ENCODE measurements at regions not wholly inside any gene's neighbourhood (a gene's known extent, or its start where the extent isn't known, plus 50 kb on each side); places are given as distances from the start of the nearest gene placed in this dataset.

DNA sequence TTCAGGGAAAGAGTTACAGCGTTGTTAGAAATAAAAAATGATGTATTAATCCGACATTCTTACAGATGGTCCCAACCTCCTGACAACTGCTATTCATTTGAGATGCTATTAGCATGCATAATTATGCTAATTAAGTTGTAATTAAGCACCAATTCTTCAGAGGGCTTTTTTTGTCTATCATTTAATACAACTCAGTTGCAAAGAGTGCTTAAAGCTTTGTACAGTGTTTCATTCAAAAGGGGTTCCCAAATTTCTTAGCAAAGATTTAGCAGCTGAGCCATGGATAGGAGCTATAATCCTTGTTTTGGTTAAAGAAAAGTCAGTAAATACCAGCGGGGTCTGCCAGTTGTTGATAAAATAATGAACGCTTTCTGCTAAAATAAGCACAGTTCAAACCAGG, 150.7 kb upstream of the DYNLRB2 start:
- TF ChIP-seq, protein P1, sequence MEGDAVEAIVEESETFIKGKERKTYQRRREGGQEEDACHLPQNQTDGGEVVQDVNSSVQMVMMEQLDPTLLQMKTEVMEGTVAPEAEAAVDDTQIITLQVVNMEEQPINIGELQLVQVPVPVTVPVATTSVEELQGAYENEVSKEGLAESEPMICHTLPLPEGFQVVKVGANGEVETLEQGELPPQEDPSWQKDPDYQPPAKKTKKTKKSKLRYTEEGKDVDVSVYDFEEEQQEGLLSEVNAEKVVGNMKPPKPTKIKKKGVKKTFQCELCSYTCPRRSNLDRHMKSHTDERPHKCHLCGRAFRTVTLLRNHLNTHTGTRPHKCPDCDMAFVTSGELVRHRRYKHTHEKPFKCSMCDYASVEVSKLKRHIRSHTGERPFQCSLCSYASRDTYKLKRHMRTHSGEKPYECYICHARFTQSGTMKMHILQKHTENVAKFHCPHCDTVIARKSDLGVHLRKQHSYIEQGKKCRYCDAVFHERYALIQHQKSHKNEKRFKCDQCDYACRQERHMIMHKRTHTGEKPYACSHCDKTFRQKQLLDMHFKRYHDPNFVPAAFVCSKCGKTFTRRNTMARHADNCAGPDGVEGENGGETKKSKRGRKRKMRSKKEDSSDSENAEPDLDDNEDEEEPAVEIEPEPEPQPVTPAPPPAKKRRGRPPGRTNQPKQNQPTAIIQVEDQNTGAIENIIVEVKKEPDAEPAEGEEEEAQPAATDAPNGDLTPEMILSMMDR (IDR thresholded peaks at IDR 0.05; ENCODE audit: extremely low read depth in 1 of 2, insufficient read depth in 1 of 2, low read depth in 1 of 2, low read length in 2 of 2): no peak
- TF ChIP-seq POLR2A (IDR thresholded peaks at IDR 0.05; ENCODE audit: low read depth, low read length): no peak
- TF ChIP-seq POLR2AphosphoS5 (IDR thresholded peaks at IDR 0.05; ENCODE audit: insufficient read depth, low read depth, low read length): no peak
- TF ChIP-seq, protein P2, sequence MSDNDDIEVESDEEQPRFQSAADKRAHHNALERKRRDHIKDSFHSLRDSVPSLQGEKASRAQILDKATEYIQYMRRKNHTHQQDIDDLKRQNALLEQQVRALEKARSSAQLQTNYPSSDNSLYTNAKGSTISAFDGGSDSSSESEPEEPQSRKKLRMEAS (IDR thresholded peaks at IDR 0.05; ENCODE audit: insufficient read depth, insufficient read length): no peak
- no peak for TF ChIP-seq GATA2 (IDR thresholded peaks at IDR 0.05; ENCODE audit: insufficient read depth, insufficient read length, low read depth, low read length)

Measured in endothelial cell of umbilical vein (primary cell).